IMR-90 (cell line): ENCODE measurements at regions not wholly inside any gene's neighbourhood (a gene's known extent, or its start where the extent isn't known, plus 50 kb on each side); places are given as distances from the start of the nearest gene placed in this dataset.

ENCODE experiments used
- ATAC-seq: fragments of 200-7000 bp; cut with Tn5 transposase; 2 replicates; pipeline ENCODE4 v1.9.1; 2020; ENCODE audit warnings: low read depth, mild to moderate bottlenecking, moderate library complexity
- BruUV-seq: library from RNA; stranded (reverse); fragments of 400-500 nt; replicated peaks from 2 replicates; lab custom pipeline; 2021; lab: Mats Ljungman, UMichigan
- CTCF ChIA-PET: fragments of 300-600 bp; formaldehyde crosslinking; extraction: SDS; loops from one replicate; lab custom pipeline; 2021; ENCODE audit warnings: antibody characterized with exemption; lab: Yijun Ruan, JAX
- POLR2A ChIA-PET: fragments of 300-600 bp; sonication (Branson Sonifier 250); formaldehyde crosslinking; loops from one replicate; lab custom pipeline; 2022; ENCODE audit warnings: antibody characterized with exemption; ENCODE audit not compliant: unreplicated experiment; lab: Charles Lee
- DNase-seq: peaks from one replicate; pipeline ENCODE4 v3.0.0; 2013
- H2AFZ ChIP-seq: replicated peaks from 2 replicates; pipeline ENCODE3; 2013; ENCODE audit warnings: low read length, mild to moderate bottlenecking; ENCODE audit not compliant: poor library complexity
- H2AK5ac ChIP-seq: 2 replicates; pipeline ENCODE4 v1.6.1; 2013; ENCODE audit warnings: low read depth, low read length, inconsistent platforms
- H2AK9ac ChIP-seq: replicated peaks from 2 replicates; pipeline ENCODE3; 2013; ENCODE audit warnings: mild to moderate bottlenecking, low read depth, low read length, moderate library complexity; ENCODE audit not compliant: poor library complexity
- H2BK120ac ChIP-seq: 2 replicates; pipeline ENCODE4 v1.6.1; 2013; ENCODE audit warnings: low read depth, low read length, inconsistent platforms
- H2BK15ac ChIP-seq: 3 replicates; pipeline ENCODE4 v1.6.1; 2013; ENCODE audit warnings: low read depth, low read length, inconsistent platforms
- H2BK20ac ChIP-seq: 2 replicates; pipeline ENCODE4 v1.6.1; 2013; ENCODE audit warnings: low read depth, mild to moderate bottlenecking, inconsistent platforms, low read length, moderate library complexity
- H2BK5ac ChIP-seq: 2 replicates; pipeline ENCODE4 v1.6.1; 2013; ENCODE audit warnings: mild to moderate bottlenecking, low read depth, low read length, inconsistent platforms; ENCODE audit not compliant: poor library complexity, severe bottlenecking
- H3K14ac ChIP-seq: replicated peaks from 2 replicates; pipeline ENCODE4 v1.6.1; 2013; ENCODE audit warnings: low read depth, low read length, inconsistent platforms
- H3K18ac ChIP-seq: 2 replicates; pipeline ENCODE4 v1.6.1; 2013; ENCODE audit warnings: low read depth, low read length, control low read depth
- H3K23ac ChIP-seq: 2 replicates; pipeline ENCODE4 v1.6.1; 2013; ENCODE audit warnings: low read depth, low read length, inconsistent platforms
- H3K27ac ChIP-seq: 2 replicates; pipeline ENCODE4 v1.5.1; 2013; ENCODE audit warnings: mild to moderate bottlenecking, control low read depth, low read length; ENCODE audit not compliant: insufficient read depth
- H3K27me3 ChIP-seq: 2 replicates; pipeline ENCODE4 v1.6.1; 2013; ENCODE audit warnings: low read length; ENCODE audit not compliant: control insufficient read depth, insufficient read depth
- H3K36me3 ChIP-seq: 2 replicates; pipeline ENCODE4 v1.6.1; 2013; ENCODE audit warnings: low read length, mixed read lengths; ENCODE audit not compliant: control insufficient read depth, insufficient read depth
- H3K4ac ChIP-seq: 2 replicates; pipeline ENCODE4 v1.6.1; 2013; ENCODE audit warnings: low read depth, low read length, inconsistent platforms
- H3K4me1 ChIP-seq: 2 replicates; pipeline ENCODE4 v1.6.1; 2013; ENCODE audit warnings: low read length, mixed read lengths; ENCODE audit not compliant: control insufficient read depth, insufficient read depth
- H3K4me2 ChIP-seq: 2 replicates; pipeline ENCODE4 v1.6.1; 2013; ENCODE audit warnings: low read depth, mild to moderate bottlenecking, control low read depth, low read length, moderate library complexity
- H3K4me3 ChIP-seq: 2 replicates; pipeline ENCODE4 v1.5.1; 2013; ENCODE audit warnings: low read depth, mild to moderate bottlenecking, control low read depth, low read length, moderate library complexity; ENCODE audit not compliant: insufficient read depth
- H3K56ac ChIP-seq: 2 replicates; pipeline ENCODE4 v1.6.1; 2013; ENCODE audit warnings: low read length, inconsistent platforms; ENCODE audit not compliant: insufficient read depth; ENCODE audit errors: extremely low read depth
- H3K79me1 ChIP-seq, 2 experiments: 2 replicates each; pipeline ENCODE4 v1.6.1; 2013; ENCODE audit warnings: low read length in 2 of 2, inconsistent platforms in 1 of 2, low read depth in 1 of 2
- H3K9ac ChIP-seq: 2 replicates; pipeline ENCODE4 v1.6.1; 2013; ENCODE audit warnings: low read depth, low read length, control low read depth
- H3K9me1 ChIP-seq: 2 replicates; pipeline ENCODE4 v1.6.1; 2013; ENCODE audit warnings: low read length, inconsistent platforms; ENCODE audit not compliant: insufficient read depth
- H3K9me3 ChIP-seq: 2 replicates; pipeline ENCODE4 v1.6.1; 2013; ENCODE audit warnings: low read length; ENCODE audit not compliant: control insufficient read depth, insufficient read depth
- H4K20me1 ChIP-seq: 2 replicates; pipeline ENCODE4 v1.6.1; 2013; ENCODE audit warnings: low read length, inconsistent platforms; ENCODE audit not compliant: insufficient read depth
- H4K5ac ChIP-seq: 2 replicates; pipeline ENCODE4 v1.6.1; 2013; ENCODE audit warnings: mild to moderate bottlenecking, low read depth, low read length, control low read depth
- H4K8ac ChIP-seq, 2 experiments: 2 replicates each; pipeline ENCODE4 v1.6.1; 2013; ENCODE audit warnings: low read depth in 2 of 2, low read length in 2 of 2, control low read depth in 1 of 2, inconsistent platforms in 1 of 2
- H4K91ac ChIP-seq: 2 replicates; pipeline ENCODE4 v1.6.1; 2013; ENCODE audit warnings: low read depth, low read length, inconsistent platforms; ENCODE audit not compliant: insufficient read depth
- BHLHE40 ChIP-seq: fragments of 150-350 bp; IDR thresholded peaks from 2 replicates; pipeline ENCODE4 v1.6.1; 2016; ENCODE audit warnings: mild to moderate bottlenecking, low read depth, low read length
- CEBPB ChIP-seq: IDR thresholded peaks from 2 replicates; pipeline ENCODE4 v1.6.1; 2012; ENCODE audit warnings: low read depth, low read length, improper control_type of control experiment
- CHD1 ChIP-seq: IDR thresholded peaks from 2 replicates; pipeline ENCODE4 v1.6.1; 2012; ENCODE audit warnings: low read depth, low read length, improper control_type of control experiment
- FOS ChIP-seq: fragments of 150-350 bp; IDR thresholded peaks from 2 replicates; pipeline ENCODE4 v1.6.1; 2016; ENCODE audit warnings: low read depth, low read length
- MAFK ChIP-seq: IDR thresholded peaks from 2 replicates; pipeline ENCODE4 v1.6.1; 2012; ENCODE audit warnings: low read depth, low read length, improper control_type of control experiment
- MAZ ChIP-seq: IDR thresholded peaks from 2 replicates; pipeline ENCODE4 v1.6.1; 2012; ENCODE audit warnings: low read depth, mild to moderate bottlenecking, low read length, improper control_type of control experiment, moderate library complexity, borderline replicate concordance
- MXI1 ChIP-seq: IDR thresholded peaks from 2 replicates; pipeline ENCODE4 v1.6.1; 2012; ENCODE audit warnings: low read depth, mild to moderate bottlenecking, low read length, moderate library complexity, borderline replicate concordance
- NFE2L2 ChIP-seq: fragments of 150-350 bp; IDR thresholded peaks from 2 replicates; pipeline ENCODE4 v1.6.1; 2016; ENCODE audit warnings: low read depth, mild to moderate bottlenecking, low read length
- POLR2A ChIP-seq: IDR thresholded peaks from 2 replicates; pipeline ENCODE4 v1.6.1; 2012; ENCODE audit warnings: mild to moderate bottlenecking, low read depth, low read length
- RAD21 ChIP-seq: IDR thresholded peaks from 2 replicates; pipeline ENCODE4 v1.6.1; 2012; ENCODE audit warnings: low read length, improper control_type of control experiment
- RCOR1 ChIP-seq: IDR thresholded peaks from 2 replicates; pipeline ENCODE4 v1.6.1; 2012; ENCODE audit warnings: mild to moderate bottlenecking, low read length, improper control_type of control experiment; ENCODE audit not compliant: insufficient replicate concordance
- RFX5 ChIP-seq: IDR thresholded peaks from 2 replicates; pipeline ENCODE4 v1.8.0; 2012; ENCODE audit warnings: low read depth, mild to moderate bottlenecking, low read length, moderate library complexity
- SMC3 ChIP-seq: fragments of 150-350 bp; IDR thresholded peaks from 2 replicates; pipeline ENCODE4 v1.6.1; 2016; ENCODE audit warnings: low read depth, mild to moderate bottlenecking, antibody characterized with exemption, low read length, moderate library complexity
- WGBS, 2 experiments: methylation state at CpG; one replicate each; pipeline versions ENCODE4 v1.1.5 to v1.1.7; 2013; ENCODE audit warnings: missing lambda C conversion rate in 2 of 2; ENCODE audit not compliant: insufficient read length in 1 of 2; ENCODE audit errors: extremely low coverage in 2 of 2; 5-methylcytosine and 5-hydroxymethylcytosine counted together
- dilution Hi-C: fragments of 300-500 bp; cut with HindIII; formaldehyde crosslinking; loops from one replicate; pipeline ENCODE4 v1.14.3; 2018; ENCODE audit warnings: low sequenced_read_pairs; ENCODE audit not compliant: unreplicated experiment
- in situ Hi-C: fragments of 300-500 bp; cut with MboI; formaldehyde crosslinking; loops from 3 replicates; pipeline ENCODE4 v1.14.3; 2019; ENCODE audit warnings: low sequenced_read_pairs, inconsistent platforms, mixed read lengths
- intact Hi-C: fragments of 100-400 bp; cut with micrococcal nuclease; formaldehyde crosslinking; loops from 2 replicates; pipeline ENCODE4 v1.10.0; 2022
- TF ChIP-seq, protein P1 (sequence below): fragments of 150-350 bp; IDR thresholded peaks from 2 replicates; pipeline ENCODE4 v1.6.1; 2016; ENCODE audit warnings: low read depth, mild to moderate bottlenecking, low read length, moderate library complexity, borderline replicate concordance
- TF ChIP-seq, protein P2 (sequence below): conservative IDR thresholded peaks from 2 replicates; pipeline ENCODE4 v1.5.1; 2012; ENCODE audit warnings: mild to moderate bottlenecking, low read depth, low read length, improper control_type of control experiment
- TF ChIP-seq, protein P3 (sequence below): fragments of 150-350 bp; IDR thresholded peaks from 2 replicates; pipeline ENCODE4 v1.6.1; 2017; ENCODE audit warnings: mild to moderate bottlenecking, antibody characterized with exemption, low read length, low read depth

DNA sequence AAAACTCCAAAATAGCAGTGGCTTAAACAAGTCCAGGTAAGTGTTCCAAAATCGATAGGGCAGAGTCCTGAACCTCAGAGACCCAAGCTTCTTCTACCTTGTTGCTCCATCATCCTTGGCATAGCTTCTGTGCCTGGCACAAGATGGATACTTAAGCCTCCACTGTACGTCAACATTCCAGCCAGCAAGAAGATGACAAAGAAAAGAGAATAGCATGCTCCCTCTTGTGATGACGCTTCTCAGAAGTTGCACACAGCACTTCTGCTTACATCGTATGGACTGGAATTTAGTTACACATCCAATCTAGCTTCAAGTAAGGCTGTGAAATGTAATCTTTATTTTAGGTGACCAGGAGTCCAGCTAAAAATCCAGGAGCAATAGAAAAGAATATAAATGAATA lies 227.4 kb downstream of the ESM1 start:
- in situ Hi-C loops: loop anchor here (5.0 kb wide), 1 partner anchor 84 kb away; no protein-coding TSS in a partner anchor
- H3K4me3 ChIP-seq: no peak overlapping the region
- H4K91ac ChIP-seq: peak overlapping the region; percentile 76
- peaks cover 28% of the 10 kb centered on the region for H3K9me1 ChIP-seq
- intact Hi-C loops: loop anchor here (5.0 kb wide), 2 partner anchors 44 to 56 kb away; no protein-coding TSS in a partner anchor
- 0 out of 2 replicates have a peak overlapping the region, but pooled peaks have one; percentile 32 for H3K9ac ChIP-seq
- 50% methylated on average over 1 of the region's 4 CpGs; no CpG with 5 or more reads in 1 of the 2 experiments for WGBS, 2 experiments
- H3K27me3 ChIP-seq: no peaks in the 10 kb centered on the region
- DNase-seq: peak; percentile 95
- ATAC-seq: peak; percentile 35
- dilution Hi-C loops: no loop called here
- peak overlapping the region; percentile 87 for H3K27ac ChIP-seq
- peak overlapping the region; percentile 80 for H2BK5ac ChIP-seq
- H3K23ac ChIP-seq: peak overlapping the region; percentile 94
- H3K14ac ChIP-seq: peak overlapping the region; percentile 96
- no TSS peak for BruUV-seq
- ChIA-PET POLR2A (interaction anchor here (0.9 kb wide), 1 partner anchor 24 kb away, joined by 4 read pairs; no protein-coding TSS in a partner anchor), CTCF (no interaction called here)
- no peaks in the 10 kb centered on the region for H3K9me3 ChIP-seq
- no peaks in the 10 kb centered on the region for H3K36me3 ChIP-seq
- no peaks in the 10 kb centered on the region for H4K20me1 ChIP-seq
- H3K4ac ChIP-seq: peak overlapping the region; percentile 98
- peak overlapping the region; percentile 86 for H4K5ac ChIP-seq
- H2AFZ ChIP-seq: no peak overlapping the region
- H3K4me2 ChIP-seq: no peak overlapping the region
- H3K4me1 ChIP-seq: peaks cover 37% of the 10 kb centered on the region
- H2BK120ac ChIP-seq: peak overlapping the region; percentile 99
- TF ChIP-seq CHD1 (no peak), BHLHE40 (no peak), MXI1 (no peak), FOS (0 out of 2 replicates have a peak, but pooled peaks have one; percentile 21), NFE2L2 (peak; percentile 31; the same call in 1 of the 2 replicates), SMC3 (no peak), RCOR1 (no peak), POLR2A (no peak), MAFK (peak; percentile 23; the same call in 1 of the 2 replicates), RFX5 (no peak), MAZ (no peak), CEBPB (peak; percentile 85), RAD21 (peak; percentile 32)
- TF ChIP-seq, protein P1, sequence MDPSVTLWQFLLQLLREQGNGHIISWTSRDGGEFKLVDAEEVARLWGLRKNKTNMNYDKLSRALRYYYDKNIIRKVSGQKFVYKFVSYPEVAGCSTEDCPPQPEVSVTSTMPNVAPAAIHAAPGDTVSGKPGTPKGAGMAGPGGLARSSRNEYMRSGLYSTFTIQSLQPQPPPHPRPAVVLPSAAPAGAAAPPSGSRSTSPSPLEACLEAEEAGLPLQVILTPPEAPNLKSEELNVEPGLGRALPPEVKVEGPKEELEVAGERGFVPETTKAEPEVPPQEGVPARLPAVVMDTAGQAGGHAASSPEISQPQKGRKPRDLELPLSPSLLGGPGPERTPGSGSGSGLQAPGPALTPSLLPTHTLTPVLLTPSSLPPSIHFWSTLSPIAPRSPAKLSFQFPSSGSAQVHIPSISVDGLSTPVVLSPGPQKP: no peak
- TF ChIP-seq, protein P2, sequence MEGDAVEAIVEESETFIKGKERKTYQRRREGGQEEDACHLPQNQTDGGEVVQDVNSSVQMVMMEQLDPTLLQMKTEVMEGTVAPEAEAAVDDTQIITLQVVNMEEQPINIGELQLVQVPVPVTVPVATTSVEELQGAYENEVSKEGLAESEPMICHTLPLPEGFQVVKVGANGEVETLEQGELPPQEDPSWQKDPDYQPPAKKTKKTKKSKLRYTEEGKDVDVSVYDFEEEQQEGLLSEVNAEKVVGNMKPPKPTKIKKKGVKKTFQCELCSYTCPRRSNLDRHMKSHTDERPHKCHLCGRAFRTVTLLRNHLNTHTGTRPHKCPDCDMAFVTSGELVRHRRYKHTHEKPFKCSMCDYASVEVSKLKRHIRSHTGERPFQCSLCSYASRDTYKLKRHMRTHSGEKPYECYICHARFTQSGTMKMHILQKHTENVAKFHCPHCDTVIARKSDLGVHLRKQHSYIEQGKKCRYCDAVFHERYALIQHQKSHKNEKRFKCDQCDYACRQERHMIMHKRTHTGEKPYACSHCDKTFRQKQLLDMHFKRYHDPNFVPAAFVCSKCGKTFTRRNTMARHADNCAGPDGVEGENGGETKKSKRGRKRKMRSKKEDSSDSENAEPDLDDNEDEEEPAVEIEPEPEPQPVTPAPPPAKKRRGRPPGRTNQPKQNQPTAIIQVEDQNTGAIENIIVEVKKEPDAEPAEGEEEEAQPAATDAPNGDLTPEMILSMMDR: 0 out of 2 replicates have a peak, but pooled peaks have one; percentile 8
- TF ChIP-seq, protein P3, sequence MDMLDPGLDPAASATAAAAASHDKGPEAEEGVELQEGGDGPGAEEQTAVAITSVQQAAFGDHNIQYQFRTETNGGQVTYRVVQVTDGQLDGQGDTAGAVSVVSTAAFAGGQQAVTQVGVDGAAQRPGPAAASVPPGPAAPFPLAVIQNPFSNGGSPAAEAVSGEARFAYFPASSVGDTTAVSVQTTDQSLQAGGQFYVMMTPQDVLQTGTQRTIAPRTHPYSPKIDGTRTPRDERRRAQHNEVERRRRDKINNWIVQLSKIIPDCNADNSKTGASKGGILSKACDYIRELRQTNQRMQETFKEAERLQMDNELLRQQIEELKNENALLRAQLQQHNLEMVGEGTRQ: no peak
- H4K8ac ChIP-seq: peak overlapping the region; percentile 64 to 94; a peak in 3 of 4 replicates
- H3K56ac ChIP-seq: peak overlapping the region; percentile 68
- H2AK5ac ChIP-seq: peak overlapping the region; percentile 88
- peak overlapping the region; percentile 86 for H2BK20ac ChIP-seq
- peak overlapping the region; percentile 90 for H3K18ac ChIP-seq
- H2BK15ac ChIP-seq: peak overlapping the region; percentile 73
- peaks cover 0 to 42% of the 10 kb centered on the region in 2 experiments; a peak in 2 of 4 replicates for H3K79me1 ChIP-seq
- H2AK9ac ChIP-seq: no peak overlapping the region
